ENCODE measurements at regions not wholly inside any gene's neighbourhood (a gene's known extent, or its start where the extent isn't known, plus 50 kb on each side); places are given as distances from the start of the nearest gene placed in this dataset.

GRCh38 chr17:63140255-63140654 is 174.2 kb downstream of the TANC2 start:
- in situ Hi-C loops (cut with HindIII; ENCODE audit: low pct_unique_long_range_greater_than_20kb, low sequenced_read_pairs), result no loop called here
- no peak for TF ChIP-seq JUND (IDR thresholded peaks at IDR 0.05; ENCODE audit: low read depth)
- DNase-seq (ENCODE audit: low read depth in 1 of 2, low spot score in 1 of 2), result no peak

GRCh38 chr17:63142836-63143235 is 176.8 kb downstream of the TANC2 start:
- DNase-seq (ENCODE audit: low read depth in 1 of 2, low spot score in 1 of 2), result no peak
- in situ Hi-C loops (cut with HindIII; ENCODE audit: low pct_unique_long_range_greater_than_20kb, low sequenced_read_pairs), result no loop called here
- TF ChIP-seq JUND (IDR thresholded peaks at IDR 0.05; ENCODE audit: low read depth), result no peak

DNA sequence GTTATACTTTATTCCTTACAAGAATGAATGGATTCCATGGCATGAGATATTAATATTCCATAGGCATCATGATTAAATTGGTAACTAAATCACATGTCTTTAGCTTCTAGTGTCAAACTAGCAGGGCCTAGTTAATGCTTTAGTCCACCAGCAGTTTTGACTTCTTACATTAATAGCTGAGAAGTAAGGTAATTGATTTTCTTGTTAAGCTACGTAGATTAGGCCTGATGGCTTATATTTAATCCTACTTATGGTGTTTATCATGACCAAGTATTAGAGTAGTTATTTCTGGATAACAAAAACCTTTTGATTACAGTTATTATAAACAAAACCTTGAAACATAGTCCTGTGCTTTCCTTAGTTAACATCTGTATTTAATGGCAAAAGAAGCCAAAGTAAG is 184.5 kb downstream of the TANC2 start:
- no peak for DNase-seq (ENCODE audit: low read depth in 1 of 2, low spot score in 1 of 2)
- no peak for TF ChIP-seq JUND (IDR thresholded peaks at IDR 0.05; ENCODE audit: low read depth)
- in situ Hi-C loops (cut with HindIII; ENCODE audit: low pct_unique_long_range_greater_than_20kb, low sequenced_read_pairs), result no loop called here

DNA sequence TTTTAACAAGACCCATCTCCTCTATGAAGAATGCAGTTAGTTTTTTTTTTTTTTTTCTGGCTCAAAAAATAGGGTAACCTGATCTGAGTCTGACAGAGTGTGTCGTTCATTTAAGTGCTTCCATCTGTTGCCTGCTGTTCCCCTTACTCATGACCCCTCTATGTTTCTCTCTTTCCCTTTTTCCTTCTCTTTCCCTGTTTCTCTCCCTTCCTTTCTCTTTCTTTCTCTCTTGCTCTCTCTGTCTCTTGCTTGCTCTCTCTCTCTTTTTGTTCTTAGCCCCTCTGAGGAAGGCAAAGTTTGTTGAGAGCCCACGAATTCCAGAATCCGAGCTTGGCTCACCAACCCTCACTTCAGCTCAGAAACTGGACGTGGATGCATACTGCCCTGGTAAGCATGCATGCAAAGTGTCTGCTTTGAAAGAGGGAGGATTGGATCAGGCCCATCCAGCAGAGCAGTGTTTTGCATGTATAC is 185.0 kb downstream of the TANC2 start:
- no peak for TF ChIP-seq JUND (IDR thresholded peaks at IDR 0.05; ENCODE audit: low read depth)
- DNase-seq (ENCODE audit: low read depth in 1 of 2, low spot score in 1 of 2), result no peak
- in situ Hi-C loops (cut with HindIII; ENCODE audit: low pct_unique_long_range_greater_than_20kb, low sequenced_read_pairs), result no loop called here

DNA sequence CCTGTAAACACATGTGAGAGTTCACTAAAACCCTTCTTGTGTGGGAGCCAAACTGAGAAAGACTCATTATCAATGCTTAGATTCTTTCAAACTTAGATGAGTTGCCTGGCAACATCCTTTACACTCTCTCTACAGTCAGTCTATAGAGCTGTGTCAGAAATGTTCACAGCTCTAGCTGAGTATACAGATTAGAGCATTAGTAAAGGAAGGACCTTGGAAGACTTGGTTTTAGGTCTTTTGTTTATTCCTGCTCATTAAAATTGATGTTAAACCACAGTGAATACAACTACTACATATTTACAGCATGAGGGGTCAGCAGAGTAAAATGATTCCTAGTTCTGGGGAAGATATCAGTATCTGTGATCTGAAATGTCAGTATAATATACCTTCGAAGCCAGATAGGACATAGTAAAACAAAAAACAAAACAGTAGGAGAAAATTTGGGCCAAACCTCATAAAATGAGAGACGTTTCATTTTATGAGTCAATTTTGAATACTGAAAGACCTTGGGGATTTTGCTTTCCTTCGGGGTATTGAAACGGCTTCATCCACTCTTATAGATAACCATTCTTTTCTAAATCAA is 186.0 kb downstream of the TANC2 start:
- DNase-seq (ENCODE audit: low read depth in 1 of 2, low spot score in 1 of 2), result no peak
- in situ Hi-C loops (cut with HindIII; ENCODE audit: low pct_unique_long_range_greater_than_20kb, low sequenced_read_pairs), result no loop called here
- no peak for TF ChIP-seq JUND (IDR thresholded peaks at IDR 0.05; ENCODE audit: low read depth)

GRCh38 chr17:63153488-63153887 is 187.5 kb downstream of the TANC2 start:
- no peak for TF ChIP-seq JUND (IDR thresholded peaks at IDR 0.05; ENCODE audit: low read depth)
- no peak for DNase-seq (ENCODE audit: low read depth in 1 of 2, low spot score in 1 of 2)
- in situ Hi-C loops (cut with HindIII; ENCODE audit: low pct_unique_long_range_greater_than_20kb, low sequenced_read_pairs), result no loop called here

DNA sequence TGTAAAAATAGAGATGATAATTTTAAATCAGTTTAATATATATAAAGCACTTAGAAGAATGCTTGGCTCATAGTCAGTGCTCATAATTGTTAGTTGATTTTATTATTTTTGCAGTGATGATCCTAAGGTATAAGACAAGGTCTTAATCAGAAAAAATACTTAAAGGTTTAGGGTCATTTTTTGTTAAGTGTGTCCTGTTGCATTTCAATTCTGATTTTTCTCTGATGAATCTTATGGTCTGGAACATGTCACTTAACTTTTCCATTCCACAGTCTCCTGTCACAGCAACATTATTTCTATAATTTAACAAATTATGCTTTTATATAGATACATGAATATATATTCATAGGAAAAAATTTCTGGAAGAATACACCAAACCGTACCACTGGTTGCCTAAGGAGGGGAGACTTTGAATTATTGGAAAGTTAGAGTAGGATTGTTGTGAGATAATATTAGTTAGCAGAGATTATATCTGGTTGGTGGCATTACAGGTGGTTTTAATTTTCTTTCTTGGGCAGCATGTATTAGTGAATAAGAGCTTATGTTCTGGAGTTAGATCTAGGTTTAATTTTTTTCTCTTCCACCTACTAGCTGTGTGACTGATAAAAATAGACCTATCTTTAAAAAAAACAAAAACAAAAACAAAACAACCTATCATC is 188.7 kb downstream of the TANC2 start:
- in situ Hi-C loops (cut with HindIII; ENCODE audit: low pct_unique_long_range_greater_than_20kb, low sequenced_read_pairs), result no loop called here
- no peak for DNase-seq (ENCODE audit: low read depth in 1 of 2, low spot score in 1 of 2)
- no peak for TF ChIP-seq JUND (IDR thresholded peaks at IDR 0.05; ENCODE audit: low read depth)

DNA sequence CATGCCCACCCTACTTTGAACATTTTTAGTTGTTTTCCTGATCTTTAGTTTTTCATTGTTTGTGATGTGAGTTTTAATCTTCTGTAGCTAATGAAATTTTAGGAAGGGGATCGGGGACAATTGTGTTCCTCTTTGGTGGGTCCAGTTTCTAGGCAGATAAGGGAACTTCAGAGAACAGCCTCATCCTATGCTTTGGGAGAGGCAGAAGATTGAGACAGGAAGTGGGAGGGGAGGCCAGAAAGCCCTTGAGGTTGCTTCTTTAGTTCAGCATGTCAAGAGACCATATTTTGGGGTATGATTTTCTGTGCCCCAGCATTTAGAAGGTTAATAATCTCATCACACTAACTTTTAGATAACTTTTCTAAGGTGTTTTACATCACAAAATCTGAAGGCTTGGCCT is 191.0 kb downstream of the TANC2 start:
- DNase-seq (ENCODE audit: low read depth in 1 of 2, low spot score in 1 of 2), result no peak
- no peak for TF ChIP-seq JUND (IDR thresholded peaks at IDR 0.05; ENCODE audit: low read depth)
- in situ Hi-C loops (cut with HindIII; ENCODE audit: low pct_unique_long_range_greater_than_20kb, low sequenced_read_pairs), result no loop called here

- no peak for DNase-seq (ENCODE audit: low read depth in 1 of 2, low spot score in 1 of 2)
- TF ChIP-seq JUND (IDR thresholded peaks at IDR 0.05; ENCODE audit: low read depth), result no peak
- in situ Hi-C loops (cut with HindIII; ENCODE audit: low pct_unique_long_range_greater_than_20kb, low sequenced_read_pairs), result no loop called here
These were observed 196.5 kb downstream of the TANC2 start for GRCh38 chr17:63162406-63163157.

DNA sequence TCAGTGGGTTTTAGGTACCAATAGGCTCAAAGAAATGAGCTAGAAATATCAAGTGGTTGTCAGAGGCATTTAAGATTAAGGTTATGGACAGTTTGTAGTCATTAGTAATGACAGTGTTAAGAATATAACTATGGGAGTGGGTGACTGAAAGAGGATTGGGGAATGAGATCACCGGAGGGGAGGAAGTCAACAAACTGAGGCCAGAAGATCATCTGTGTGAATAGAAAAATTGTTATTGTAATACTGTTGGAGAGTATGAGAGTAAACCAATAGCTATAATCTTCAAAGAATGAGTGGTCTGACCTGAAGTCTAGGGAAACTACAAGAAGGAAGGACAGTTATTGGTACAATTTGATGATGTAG is 197.1 kb downstream of the TANC2 start:
- in situ Hi-C loops (cut with HindIII; ENCODE audit: low pct_unique_long_range_greater_than_20kb, low sequenced_read_pairs), result no loop called here
- TF ChIP-seq JUND (IDR thresholded peaks at IDR 0.05; ENCODE audit: low read depth), result no peak
- no peak for DNase-seq (ENCODE audit: low read depth in 1 of 2, low spot score in 1 of 2)

- in situ Hi-C loops (cut with HindIII; ENCODE audit: low pct_unique_long_range_greater_than_20kb, low sequenced_read_pairs), result no loop called here
- DNase-seq (ENCODE audit: low read depth in 1 of 2, low spot score in 1 of 2), result no peak
- TF ChIP-seq JUND (IDR thresholded peaks at IDR 0.05; ENCODE audit: low read depth), result no peak
These were observed 199.4 kb downstream of the TANC2 start for GRCh38 chr17:63165400-63165799.

DNA sequence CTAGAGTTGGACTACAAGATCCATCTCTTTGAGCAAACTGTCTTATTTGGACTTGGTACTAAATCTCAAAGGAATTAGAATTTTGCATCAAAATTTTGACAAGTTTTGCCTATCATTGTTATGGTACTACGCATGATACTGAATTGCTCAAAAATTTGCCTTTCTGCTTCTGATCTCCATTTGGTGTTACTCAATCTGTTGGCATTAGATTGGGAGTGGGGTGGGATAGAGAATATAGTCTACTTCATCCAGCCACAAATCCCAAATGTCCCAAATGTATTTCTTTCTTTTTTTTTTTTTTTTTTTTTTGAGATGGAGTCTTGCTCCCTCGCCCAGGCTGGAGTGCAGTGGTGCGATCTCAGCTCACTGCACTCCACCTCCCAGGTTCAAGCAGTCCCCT is 204.8 kb downstream of the TANC2 start:
- in situ Hi-C loops (cut with HindIII; ENCODE audit: low pct_unique_long_range_greater_than_20kb, low sequenced_read_pairs), result no loop called here
- no peak for TF ChIP-seq JUND (IDR thresholded peaks at IDR 0.05; ENCODE audit: low read depth)
- DNase-seq (ENCODE audit: low read depth in 1 of 2, low spot score in 1 of 2), result no peak

All from T47D (cell line).